Sigmoid colon (tissue), 6 donors: ENCODE measurements at regions not wholly inside any gene's neighbourhood (a gene's known extent, or its start where the extent isn't known, plus 50 kb on each side); places are given as distances from the start of the nearest gene placed in this dataset.

Experiments used
- DNase-seq: peaks from one replicate; pipeline ENCODE4 v3.0.0-alpha.2; 2019
- H3K27ac ChIP-seq, 4 donors: fragments of 200-600 bp; sonication (generic); one replicate each; pipeline ENCODE4 v1.5.1; 2016 to 2019; ENCODE audit warnings: mild to moderate bottlenecking in 1 of 4
- H3K27me3 ChIP-seq, 3 donors: fragments of 200-600 bp; sonication (generic); one replicate each; pipeline ENCODE4 v1.5.1; 2019; ENCODE audit warnings: mild to moderate bottlenecking in 1 of 3
- H3K36me3 ChIP-seq, 4 donors: fragments of 200-600 bp; sonication (generic); one replicate each; pipeline ENCODE4 v1.5.1; 2016 to 2019
- H3K4me1 ChIP-seq, 4 donors: fragments of 200-600 bp; sonication (generic); one replicate each; pipeline ENCODE4 v1.5.1; 2017 to 2019
- H3K4me3 ChIP-seq, 4 donors: fragments of 200-600 bp; sonication (generic); one replicate each; pipeline ENCODE4 v1.5.1; 2017 to 2019; ENCODE audit warnings: mild to moderate bottlenecking in 2 of 4, moderate library complexity in 1 of 4
- H3K9me3 ChIP-seq, 4 donors: fragments of 200-600 bp in 3 of 4; sonication (generic) in 3 of 4; one replicate each; pipeline versions ENCODE4 v1.5.1 to v1.6.1; 2013 to 2019
- CTCF ChIP-seq, 4 experiments: fragments of 450-650 bp in 3 of 4; fragments of 200-600 bp in 1 of 4; IDR thresholded peaks; one replicate each; pipeline ENCODE4 v1.5.1; 2016 to 2019; ENCODE audit warnings: antibody characterized with exemption in 4 of 4, mild to moderate bottlenecking in 3 of 4, moderate library complexity in 2 of 4
- EP300 ChIP-seq, 4 donors: sonication (generic); formaldehyde crosslinking; IDR thresholded peaks; one replicate each; pipeline ENCODE4 v1.6.1; 2017; ENCODE audit warnings: antibody characterized with exemption in 4 of 4
- POLR2A ChIP-seq, 2 donors: fragments of 450-650 bp; IDR thresholded peaks; one replicate each; pipeline ENCODE4 v1.6.1; 2016; ENCODE audit warnings: antibody characterized with exemption in 2 of 2, mild to moderate bottlenecking in 2 of 2, moderate library complexity in 2 of 2
- POLR2AphosphoS5 ChIP-seq, 4 donors: sonication (generic); formaldehyde crosslinking; IDR thresholded peaks; one replicate each; pipeline ENCODE4 v1.6.1; 2017; ENCODE audit warnings: antibody characterized with exemption in 4 of 4
- WGBS, 2 donors: extraction: QIAGEN DNeasy Blood & Tissue Kit; methylation state at CpG; one replicate each; pipeline ENCODE4 v1.1.7; 2013; 5-methylcytosine and 5-hydroxymethylcytosine counted together
- intact Hi-C: fragments of 100-400 bp; cut with DNase I; formaldehyde crosslinking; loops from one replicate; pipeline ENCODE4 v1.15.1; 2023
- donor health status: healthy with polysubstance abuse.
- donor health status: healthy.

GRCh38 chr12:127923501-127923900 is 343.5 kb upstream of the TMEM132C start:
- 79 to 91% methylated on average over 6 of the region's 6 CpGs for WGBS, 2 donors
- Histone ChIP-seq H3K27me3 (no peaks in the 10 kb centered on the region), H3K36me3 (no peaks in the 10 kb centered on the region), H3K27ac (no peak overlapping the region), H3K4me3 (no peak overlapping the region), H3K9me3 (no peaks in the 10 kb centered on the region), H3K4me1 (peaks cover 0 to 14% (median 5%) of the 10 kb centered on the region in 4 donors)
- intact Hi-C loops, result no loop called here
- TF ChIP-seq CTCF (IDR thresholded peaks at IDR 0.05), result no peak
- no peak for TF ChIP-seq POLR2A (IDR thresholded peaks at IDR 0.05)
- no peak for TF ChIP-seq EP300 (IDR thresholded peaks at IDR 0.05)
- TF ChIP-seq POLR2AphosphoS5 (IDR thresholded peaks at IDR 0.05), result no peak
- DNase-seq, result no peak

GRCh38 chr12:127925971-127926370 is 341.0 kb upstream of the TMEM132C start:
- WGBS, 2 donors, result 33 to 51% methylated on average over 4 of the region's 4 CpGs
- Histone ChIP-seq H3K36me3 (no peaks in the 10 kb centered on the region), H3K4me3 (no peak overlapping the region), H3K9me3 (no peaks in the 10 kb centered on the region), H3K27ac (no peak overlapping the region), H3K27me3 (no peaks in the 10 kb centered on the region), H3K4me1 (peaks cover 0 to 24% (median 10%) of the 10 kb centered on the region in 4 donors)
- no peak for DNase-seq
- intact Hi-C loops, result no loop called here
- TF ChIP-seq POLR2A (IDR thresholded peaks at IDR 0.05), result no peak
- TF ChIP-seq CTCF (IDR thresholded peaks at IDR 0.05), result peak in 2 of 4 experiments; percentile 14 to 35
- no peak for TF ChIP-seq EP300 (IDR thresholded peaks at IDR 0.05)
- no peak for TF ChIP-seq POLR2AphosphoS5 (IDR thresholded peaks at IDR 0.05)

DNA sequence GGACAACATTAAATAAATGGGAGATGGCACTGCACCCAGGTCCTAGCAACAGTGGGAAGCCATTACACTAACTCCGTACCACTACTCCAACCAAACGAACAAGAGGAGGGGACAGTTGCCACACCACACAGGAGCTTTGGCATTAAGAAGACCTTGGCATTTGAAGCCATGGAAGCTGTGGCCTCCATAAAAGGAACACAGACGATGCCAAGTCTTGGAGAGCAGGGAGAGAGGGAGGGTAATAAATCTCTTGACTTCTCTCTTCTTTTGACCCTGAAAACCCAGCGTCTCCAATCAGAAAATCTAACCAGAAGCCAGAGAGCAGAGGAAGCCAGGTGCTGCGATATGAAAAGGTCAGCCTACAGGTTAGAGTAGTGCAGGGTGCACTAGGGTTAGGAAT is 338.8 kb upstream of the TMEM132C start:
- WGBS, 2 donors, result 42 to 60% methylated on average over 5 of the region's 5 CpGs
- no peaks in the 10 kb centered on the region for H3K36me3 ChIP-seq
- no peak for DNase-seq
- TF ChIP-seq EP300 (IDR thresholded peaks at IDR 0.05), result no peak
- TF ChIP-seq CTCF (IDR thresholded peaks at IDR 0.05), result no peak
- TF ChIP-seq POLR2AphosphoS5 (IDR thresholded peaks at IDR 0.05), result no peak
- TF ChIP-seq POLR2A (IDR thresholded peaks at IDR 0.05), result no peak
- intact Hi-C loops, result no loop called here
- H3K27ac ChIP-seq, result peak overlapping the region in 1 of 4 donors; percentile 16
- no peak overlapping the region for H3K4me3 ChIP-seq
- H3K4me1 ChIP-seq, result peaks cover 0 to 24% (median 10%) of the 10 kb centered on the region in 4 donors
- no peaks in the 10 kb centered on the region for H3K9me3 ChIP-seq
- H3K27me3 ChIP-seq, result no peaks in the 10 kb centered on the region

DNA sequence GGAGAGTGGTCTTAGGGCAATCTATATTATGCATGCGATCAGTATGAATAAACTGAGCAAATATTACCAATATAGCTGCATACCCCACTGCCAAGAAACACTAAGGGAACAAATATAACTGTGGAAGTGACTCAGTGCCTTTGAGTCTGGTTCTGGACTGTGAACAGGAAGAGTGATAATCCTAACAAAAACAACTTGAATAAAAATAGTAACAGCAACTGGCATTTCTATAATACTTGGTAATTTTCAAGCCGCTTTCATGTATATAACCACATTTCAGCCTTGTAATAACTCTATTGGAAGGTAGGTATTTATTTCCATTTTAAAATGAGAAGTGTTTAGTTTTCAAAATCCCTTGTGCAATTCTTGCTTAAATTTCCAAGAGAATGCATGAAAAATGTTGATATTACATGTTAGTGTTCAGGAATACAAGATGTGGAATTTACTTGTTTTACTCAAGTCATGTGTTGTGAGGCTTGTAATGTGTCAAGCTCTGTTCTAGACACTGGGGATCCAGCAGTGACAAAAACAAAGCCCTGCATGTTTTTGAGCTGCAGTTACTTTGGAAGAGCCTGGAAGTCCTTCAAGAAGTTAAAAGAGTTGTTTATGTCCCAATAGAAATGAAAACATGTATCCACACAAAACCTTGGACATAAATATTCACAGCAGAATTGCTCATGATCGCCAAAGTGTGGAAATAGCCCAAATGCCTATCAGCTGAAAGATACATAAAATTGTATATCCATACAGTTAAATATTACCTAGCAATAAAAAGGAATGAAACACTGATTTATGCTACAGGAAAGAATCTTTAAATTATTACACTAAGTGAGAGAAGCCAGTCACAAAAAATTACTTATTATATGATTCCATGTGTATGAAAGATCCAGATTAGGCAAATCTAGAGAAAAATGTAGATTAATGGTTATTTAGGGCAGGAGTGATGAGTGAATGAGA is 338.1 kb upstream of the TMEM132C start:
- Histone ChIP-seq H3K4me1 (peaks cover 0 to 24% (median 10%) of the 10 kb centered on the region in 4 donors), H3K4me3 (no peak overlapping the region), H3K27me3 (no peaks in the 10 kb centered on the region), H3K9me3 (no peaks in the 10 kb centered on the region), H3K27ac (peak overlapping the region in 1 of 4 donors; percentile 16), H3K36me3 (no peaks in the 10 kb centered on the region)
- 35 to 44% methylated on average over 3 of the region's 3 CpGs for WGBS, 2 donors
- intact Hi-C loops, result no loop called here
- TF ChIP-seq CTCF (IDR thresholded peaks at IDR 0.05) (no peak), EP300 (IDR thresholded peaks at IDR 0.05) (no peak), POLR2A (IDR thresholded peaks at IDR 0.05) (no peak), POLR2AphosphoS5 (IDR thresholded peaks at IDR 0.05) (no peak)
- DNase-seq, result no peak
